GM18951 (cell line): ENCODE measurements at regions not wholly inside any gene's neighbourhood (a gene's known extent, or its start where the extent isn't known, plus 50 kb on each side); places are given as distances from the start of the nearest gene placed in this dataset.

ENCODE experiments used
- POLR2A ChIP-seq: IDR thresholded peaks from 4 replicates; pipeline ENCODE4 v1.6.1; 2011; ENCODE audit warnings: mild to moderate bottlenecking; ENCODE audit not compliant: insufficient read length, insufficient read depth; ENCODE audit errors: extremely low read depth
- in situ Hi-C: fragments of 300-500 bp; cut with MboI; formaldehyde crosslinking; loops from one replicate; pipeline ENCODE4 v1.12.0; 2022; ENCODE audit warnings: low sequenced_read_pairs, mixed read lengths, inconsistent platforms; ENCODE audit not compliant: unreplicated experiment

GRCh38 chr7:131276190-131276589 is 51.5 kb upstream of the MKLN1 start:
- no peak for TF ChIP-seq POLR2A
- in situ Hi-C loops, result no loop called here

DNA sequence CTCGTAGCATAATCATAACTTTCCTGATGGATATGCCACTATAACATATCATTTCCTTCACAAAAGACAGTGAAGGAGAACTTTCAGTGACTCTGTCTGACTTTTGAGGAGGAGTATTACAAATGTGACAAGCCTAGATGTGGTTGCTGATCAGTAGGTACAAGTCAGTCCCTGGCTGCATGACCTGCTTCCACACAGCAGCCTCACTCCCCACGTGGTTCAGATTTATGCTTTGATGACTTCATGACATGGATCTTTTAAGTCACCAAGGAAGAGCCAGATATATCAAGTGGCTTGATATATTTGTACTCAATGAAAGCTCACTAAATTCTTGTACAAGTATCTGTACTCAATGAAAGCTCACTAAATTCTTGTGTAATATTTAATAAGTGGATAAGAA is 50.9 kb upstream of the MKLN1 start:
- in situ Hi-C loops, result no loop called here
- no peak for TF ChIP-seq POLR2A
